ENCODE measurements at regions not wholly inside any gene's neighbourhood (a gene's known extent, or its start where the extent isn't known, plus 50 kb on each side); places are given as distances from the start of the nearest gene placed in this dataset.

DNA sequence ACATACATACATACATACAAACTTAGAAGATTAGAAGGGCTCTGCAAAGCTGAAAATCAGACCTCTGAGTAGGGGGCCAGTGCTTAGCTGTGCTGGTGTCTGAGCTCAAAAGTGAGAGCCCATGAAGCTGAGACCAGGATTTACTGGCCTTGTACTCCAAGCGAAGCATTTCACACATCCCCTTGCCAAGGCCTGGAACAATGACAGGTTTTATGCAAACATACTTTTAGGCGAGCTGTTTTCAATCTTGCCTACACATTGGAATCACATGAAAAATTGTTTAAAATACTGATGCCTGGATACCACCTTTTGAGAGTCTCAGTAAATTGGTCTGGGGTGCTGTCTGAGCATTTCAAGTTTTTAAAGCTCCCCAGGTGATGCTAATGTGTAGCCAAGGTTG lies 80.9 kb upstream of the SRSF6 start:
- POLR2A ChIA-PET = no interaction called here
- H3K4me3 Mint-ChIP-seq = no peak overlapping the region

DNA sequence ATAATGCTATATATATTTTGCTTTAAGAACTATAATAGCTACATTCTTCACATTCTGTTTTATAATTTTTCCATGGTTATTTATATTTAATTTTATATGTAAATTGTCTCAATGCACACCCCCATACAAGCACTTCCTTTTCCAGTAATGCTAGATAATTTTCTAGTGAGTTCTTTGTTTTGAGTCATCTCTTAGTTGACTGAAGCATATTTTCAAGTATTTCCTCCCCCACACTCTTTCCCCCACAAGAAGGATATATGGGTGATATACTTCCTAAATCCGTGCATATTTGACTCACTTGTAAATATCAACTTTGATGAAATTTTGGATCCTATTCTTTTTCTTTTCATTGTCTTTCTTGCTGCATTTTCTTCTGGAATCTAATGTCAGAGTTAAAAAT lies 82.1 kb upstream of the SRSF6 start:
- no peak overlapping the region for H3K27ac Mint-ChIP-seq
- H3K27me3 Mint-ChIP-seq (ENCODE audit: low read depth) = no peaks in the 10 kb centered on the region
- no peaks in the 10 kb centered on the region for H3K36me3 Mint-ChIP-seq
- no peak overlapping the region for H3K4me3 Mint-ChIP-seq
- ChIA-PET CTCF (interaction anchor here (1.7 kb wide), 1 partner anchor 15 kb away, joined by 6 read pairs; no protein-coding TSS in a partner anchor), POLR2A (no interaction called here)
- DNase-seq (ENCODE audit: low spot score) = no peak
- H3K4me1 Mint-ChIP-seq = peaks cover 4% of the 10 kb centered on the region; the same call in 1 of the 2 replicates
- ATAC-seq = no peak
- TF ChIP-seq, protein P1, sequence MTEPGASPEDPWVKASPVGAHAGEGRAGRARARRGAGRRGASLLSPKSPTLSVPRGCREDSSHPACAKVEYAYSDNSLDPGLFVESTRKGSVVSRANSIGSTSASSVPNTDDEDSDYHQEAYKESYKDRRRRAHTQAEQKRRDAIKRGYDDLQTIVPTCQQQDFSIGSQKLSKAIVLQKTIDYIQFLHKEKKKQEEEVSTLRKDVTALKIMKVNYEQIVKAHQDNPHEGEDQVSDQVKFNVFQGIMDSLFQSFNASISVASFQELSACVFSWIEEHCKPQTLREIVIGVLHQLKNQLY (CRISPR knock-in tag; IDR thresholded peaks at IDR 0.05) = no peak
- TF ChIP-seq FOXK1 (CRISPR knock-in tag; IDR thresholded peaks at IDR 0.05) = no peak
- TF ChIP-seq NR1H2 (CRISPR knock-in tag; IDR thresholded peaks at IDR 0.05) = no peak
- no peak for TF ChIP-seq IRF2 (CRISPR knock-in tag; IDR thresholded peaks at IDR 0.05; ENCODE audit: borderline replicate concordance, low read depth)
- peaks cover 4% of the 10 kb centered on the region; the same call in 1 of the 2 replicates for H3K9me3 Mint-ChIP-seq

More for the DNA sequence above, 80.9 kb upstream of the SRSF6 start:
- H3K27ac Mint-ChIP-seq = no peak overlapping the region
- TF ChIP-seq ELF4 (CRISPR knock-in tag; IDR thresholded peaks at IDR 0.05; ENCODE audit: low read depth) = no peak
- no peak for TF ChIP-seq TP53 (CRISPR knock-in tag; IDR thresholded peaks at IDR 0.05)
- TF ChIP-seq SP1 (CRISPR knock-in tag; conservative IDR thresholded peaks at IDR 0.05) = no peak
- TF ChIP-seq JUN (CRISPR knock-in tag; IDR thresholded peaks at IDR 0.05) = no peak
- no peak for TF ChIP-seq NFE2L1 (CRISPR knock-in tag; IDR thresholded peaks at IDR 0.05)
- TF ChIP-seq, protein P2, sequence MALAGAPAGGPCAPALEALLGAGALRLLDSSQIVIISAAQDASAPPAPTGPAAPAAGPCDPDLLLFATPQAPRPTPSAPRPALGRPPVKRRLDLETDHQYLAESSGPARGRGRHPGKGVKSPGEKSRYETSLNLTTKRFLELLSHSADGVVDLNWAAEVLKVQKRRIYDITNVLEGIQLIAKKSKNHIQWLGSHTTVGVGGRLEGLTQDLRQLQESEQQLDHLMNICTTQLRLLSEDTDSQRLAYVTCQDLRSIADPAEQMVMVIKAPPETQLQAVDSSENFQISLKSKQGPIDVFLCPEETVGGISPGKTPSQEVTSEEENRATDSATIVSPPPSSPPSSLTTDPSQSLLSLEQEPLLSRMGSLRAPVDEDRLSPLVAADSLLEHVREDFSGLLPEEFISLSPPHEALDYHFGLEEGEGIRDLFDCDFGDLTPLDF (CRISPR knock-in tag; IDR thresholded peaks at IDR 0.05) = no peak
- no peak for TF ChIP-seq ZNF317 (CRISPR knock-in tag; IDR thresholded peaks at IDR 0.05; ENCODE audit: borderline replicate concordance, low read depth)
- TF ChIP-seq ZNF416 (CRISPR knock-in tag; IDR thresholded peaks at IDR 0.05) = no peak
- TF ChIP-seq, protein P3, sequence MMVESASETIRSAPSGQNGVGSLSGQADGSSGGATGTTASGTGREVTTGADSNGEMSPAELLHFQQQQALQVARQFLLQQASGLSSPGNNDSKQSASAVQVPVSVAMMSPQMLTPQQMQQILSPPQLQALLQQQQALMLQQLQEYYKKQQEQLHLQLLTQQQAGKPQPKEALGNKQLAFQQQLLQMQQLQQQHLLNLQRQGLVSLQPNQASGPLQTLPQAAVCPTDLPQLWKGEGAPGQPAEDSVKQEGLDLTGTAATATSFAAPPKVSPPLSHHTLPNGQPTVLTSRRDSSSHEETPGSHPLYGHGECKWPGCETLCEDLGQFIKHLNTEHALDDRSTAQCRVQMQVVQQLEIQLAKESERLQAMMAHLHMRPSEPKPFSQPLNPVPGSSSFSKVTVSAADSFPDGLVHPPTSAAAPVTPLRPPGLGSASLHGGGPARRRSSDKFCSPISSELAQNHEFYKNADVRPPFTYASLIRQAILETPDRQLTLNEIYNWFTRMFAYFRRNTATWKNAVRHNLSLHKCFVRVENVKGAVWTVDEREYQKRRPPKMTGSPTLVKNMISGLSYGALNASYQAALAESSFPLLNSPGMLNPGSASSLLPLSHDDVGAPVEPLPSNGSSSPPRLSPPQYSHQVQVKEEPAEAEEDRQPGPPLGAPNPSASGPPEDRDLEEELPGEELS (CRISPR knock-in tag; IDR thresholded peaks at IDR 0.05) = no peak
- no peak for TF ChIP-seq CBFB (CRISPR knock-in tag; IDR thresholded peaks at IDR 0.05; ENCODE audit: low read depth)
- TF ChIP-seq, protein P4, sequence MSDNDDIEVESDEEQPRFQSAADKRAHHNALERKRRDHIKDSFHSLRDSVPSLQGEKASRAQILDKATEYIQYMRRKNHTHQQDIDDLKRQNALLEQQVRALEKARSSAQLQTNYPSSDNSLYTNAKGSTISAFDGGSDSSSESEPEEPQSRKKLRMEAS (CRISPR knock-in tag; IDR thresholded peaks at IDR 0.05) = no peak
- no peak for TF ChIP-seq FOXJ3 (CRISPR knock-in tag; IDR thresholded peaks at IDR 0.05; ENCODE audit: borderline replicate concordance)
- TF ChIP-seq, protein P5, sequence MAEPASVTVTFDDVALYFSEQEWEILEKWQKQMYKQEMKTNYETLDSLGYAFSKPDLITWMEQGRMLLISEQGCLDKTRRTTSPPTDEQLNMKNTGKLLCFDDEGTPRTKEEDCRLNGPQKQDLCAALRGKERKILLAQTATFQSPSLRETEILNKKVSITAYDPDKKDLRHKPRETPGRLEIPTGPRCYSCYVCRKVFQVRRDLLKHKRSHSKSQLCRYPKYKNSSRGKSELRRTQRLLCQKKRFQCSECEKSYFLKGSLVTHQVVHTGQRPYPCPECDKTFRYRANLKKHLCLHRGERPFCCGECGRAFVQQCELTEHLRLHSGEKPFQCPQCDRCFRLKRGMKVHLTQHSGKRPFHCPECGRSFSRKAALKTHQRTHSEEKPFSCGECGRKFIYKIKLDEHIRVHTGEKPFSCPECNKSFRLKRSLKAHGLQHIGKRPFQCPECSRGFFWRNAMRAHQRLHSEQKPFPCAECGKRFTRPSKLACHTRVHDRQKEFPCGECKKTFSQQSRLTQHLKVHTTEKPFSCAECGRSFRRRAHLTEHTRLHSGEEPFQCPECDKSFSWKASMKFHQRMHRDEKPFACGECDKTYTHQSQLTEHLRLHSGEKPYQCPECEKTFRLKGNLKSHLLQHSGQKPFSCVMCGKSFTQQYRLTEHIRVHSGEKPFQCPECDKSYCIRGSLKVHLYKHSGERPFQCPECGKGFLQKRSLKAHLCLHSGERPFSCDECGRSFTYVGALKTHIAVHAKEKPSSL (CRISPR knock-in tag; conservative IDR thresholded peaks at IDR 0.05) = no peak
- TF ChIP-seq RORB (CRISPR knock-in tag; IDR thresholded peaks at IDR 0.05) = no peak
- no peak for TF ChIP-seq EMX1 (CRISPR knock-in tag; IDR thresholded peaks at IDR 0.05)
- no peak for TF ChIP-seq ZNF263 (CRISPR knock-in tag; IDR thresholded peaks at IDR 0.05; ENCODE audit: low read depth)
- TF ChIP-seq ETV6 (CRISPR knock-in tag; IDR thresholded peaks at IDR 0.05) = no peak
- TF ChIP-seq MXD4 (CRISPR knock-in tag; IDR thresholded peaks at IDR 0.05; ENCODE audit: borderline replicate concordance) = no peak
- TF ChIP-seq, protein P6, sequence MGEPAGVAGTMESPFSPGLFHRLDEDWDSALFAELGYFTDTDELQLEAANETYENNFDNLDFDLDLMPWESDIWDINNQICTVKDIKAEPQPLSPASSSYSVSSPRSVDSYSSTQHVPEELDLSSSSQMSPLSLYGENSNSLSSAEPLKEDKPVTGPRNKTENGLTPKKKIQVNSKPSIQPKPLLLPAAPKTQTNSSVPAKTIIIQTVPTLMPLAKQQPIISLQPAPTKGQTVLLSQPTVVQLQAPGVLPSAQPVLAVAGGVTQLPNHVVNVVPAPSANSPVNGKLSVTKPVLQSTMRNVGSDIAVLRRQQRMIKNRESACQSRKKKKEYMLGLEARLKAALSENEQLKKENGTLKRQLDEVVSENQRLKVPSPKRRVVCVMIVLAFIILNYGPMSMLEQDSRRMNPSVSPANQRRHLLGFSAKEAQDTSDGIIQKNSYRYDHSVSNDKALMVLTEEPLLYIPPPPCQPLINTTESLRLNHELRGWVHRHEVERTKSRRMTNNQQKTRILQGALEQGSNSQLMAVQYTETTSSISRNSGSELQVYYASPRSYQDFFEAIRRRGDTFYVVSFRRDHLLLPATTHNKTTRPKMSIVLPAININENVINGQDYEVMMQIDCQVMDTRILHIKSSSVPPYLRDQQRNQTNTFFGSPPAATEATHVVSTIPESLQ (CRISPR knock-in tag; IDR thresholded peaks at IDR 0.05) = no peak
- no peak for TF ChIP-seq ZNF396 (CRISPR knock-in tag; IDR thresholded peaks at IDR 0.05; ENCODE audit: borderline replicate concordance)
- H3K4me1 Mint-ChIP-seq = peaks cover 4% of the 10 kb centered on the region; the same call in 1 of the 2 replicates
- CTCF ChIA-PET = interaction anchor here (0.6 to 1.7 kb wide), 3 partner anchors 14 to 71 kb away, joined by 3 to 6 read pairs (median 4); no protein-coding TSS in a partner anchor
- DNase-seq (ENCODE audit: low spot score) = no peak
- no peaks in the 10 kb centered on the region for H3K36me3 Mint-ChIP-seq
- ATAC-seq = no peak
- peaks cover 4% of the 10 kb centered on the region; the same call in 1 of the 2 replicates for H3K9me3 Mint-ChIP-seq
- H3K27me3 Mint-ChIP-seq (ENCODE audit: low read depth) = no peaks in the 10 kb centered on the region

All from WTC11 (cell line).